G401 (cell line): ENCODE measurements at regions not wholly inside any gene's neighbourhood (a gene's known extent, or its start where the extent isn't known, plus 50 kb on each side); places are given as distances from the start of the nearest gene placed in this dataset.

Experiments used
- DNase-seq: peaks from one replicate; pipeline ENCODE4 v3.0.0-alpha.2; 2015; ENCODE audit warnings: low spot score
- in situ Hi-C: cut with HindIII; loops from 2 replicates; pipeline ENCODE4 v1.10.0; 2016; ENCODE audit warnings: low sequenced_read_pairs, mixed read lengths

GRCh38 chr5:77849308-77849900 lies 73.3 kb upstream of the TBCA start:
- in situ Hi-C loops: no loop called here
- DNase-seq: no peak

- DNase-seq: no peak
- in situ Hi-C loops: no loop called here
Observed at GRCh38 chr5:77847814-77848290, 71.7 kb upstream of the TBCA start.

- DNase-seq: no peak
- in situ Hi-C loops: no loop called here
Observed at GRCh38 chr5:77847129-77847460, 71.0 kb upstream of the TBCA start.

- in situ Hi-C loops: no loop called here
- no peak for DNase-seq
Observed at GRCh38 chr5:77846422-77847128, 70.4 kb upstream of the TBCA start.

- in situ Hi-C loops: no loop called here
- no peak for DNase-seq
Observed at GRCh38 chr5:77845324-77845646, 69.1 kb upstream of the TBCA start.

GRCh38 chr5:77844623-77845323 lies 68.6 kb upstream of the TBCA start:
- no peak for DNase-seq
- in situ Hi-C loops: no loop called here

- DNase-seq: peak; percentile 27
- in situ Hi-C loops: no loop called here
Observed at GRCh38 chr5:77844373-77844622, 68.2 kb upstream of the TBCA start.

- DNase-seq: no peak
- in situ Hi-C loops: no loop called here
Observed at GRCh38 chr5:77843570-77844372, 67.6 kb upstream of the TBCA start.

GRCh38 chr5:77842243-77842642 lies 66.1 kb upstream of the TBCA start:
- in situ Hi-C loops: no loop called here
- DNase-seq: no peak

- DNase-seq: no peak
- in situ Hi-C loops: no loop called here
Observed at GRCh38 chr5:77841616-77842015, 65.5 kb upstream of the TBCA start.

GRCh38 chr5:77840930-77841329 lies 64.8 kb upstream of the TBCA start:
- in situ Hi-C loops: no loop called here
- no peak for DNase-seq

GRCh38 chr5:77839691-77840090 lies 63.6 kb upstream of the TBCA start:
- in situ Hi-C loops: no loop called here
- no peak for DNase-seq

- DNase-seq: no peak
- in situ Hi-C loops: no loop called here
Observed at GRCh38 chr5:77832938-77833337, 56.8 kb upstream of the TBCA start.

GRCh38 chr5:77832166-77832770 lies 56.1 kb upstream of the TBCA start:
- in situ Hi-C loops: no loop called here

GRCh38 chr5:77828445-77828844 lies 52.3 kb upstream of the TBCA start:
- DNase-seq: no peak
- in situ Hi-C loops: no loop called here

More at GRCh38 chr5:77832166-77832770, 56.1 kb upstream of the TBCA start:
- DNase-seq: no peak
